Urinary bladder (tissue), 3 donors: ENCODE measurements at regions not wholly inside any gene's neighbourhood (a gene's known extent, or its start where the extent isn't known, plus 50 kb on each side); places are given as distances from the start of the nearest gene placed in this dataset.

Experiments used
- DNase-seq: peaks from one replicate; pipeline ENCODE4 v3.0.0-alpha.2; 2015; ENCODE audit errors: extremely low spot score
- H3K27ac ChIP-seq: one replicate; pipeline ENCODE4 v1.5.1; 2013; ENCODE audit warnings: low read depth, mild to moderate bottlenecking, moderate library complexity
- H3K36me3 ChIP-seq: one replicate; pipeline ENCODE4 v1.6.1; 2013; ENCODE audit warnings: mild to moderate bottlenecking, moderate library complexity; ENCODE audit not compliant: insufficient read depth
- H3K4me1 ChIP-seq: one replicate; pipeline ENCODE4 v1.6.1; 2013; ENCODE audit warnings: mild to moderate bottlenecking, moderate library complexity; ENCODE audit not compliant: insufficient read depth
- H3K4me3 ChIP-seq: one replicate; pipeline ENCODE4 v1.5.1; 2013; ENCODE audit warnings: low read depth, low read length
- WGBS: extraction: QIAGEN DNeasy Blood & Tissue Kit; methylation state at CpG from one replicate; pipeline ENCODE4 v1.1.7; 2013; 5-methylcytosine and 5-hydroxymethylcytosine counted together
- donor health status: healthy with polysubstance abuse.
- donor health status: healthy.

DNA sequence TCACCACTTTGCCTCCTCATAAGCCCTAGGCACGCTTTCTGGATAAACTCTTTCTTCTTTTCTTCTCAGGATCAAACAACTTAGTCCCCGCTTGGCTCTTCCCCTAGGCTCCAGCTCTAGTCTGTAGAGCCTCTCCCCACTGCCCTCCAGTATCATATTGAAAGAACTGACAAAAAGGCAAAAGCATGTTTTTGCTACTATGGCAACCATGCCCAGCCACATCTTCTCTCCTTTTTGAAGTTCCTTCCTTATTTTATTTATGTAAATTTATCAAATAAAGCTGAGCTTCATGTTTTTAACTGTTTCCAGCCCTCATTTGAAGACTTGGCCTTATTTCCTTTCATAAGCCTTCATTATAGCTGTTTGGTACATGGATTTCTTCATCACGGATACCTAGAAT lies 86.0 kb upstream of the LIMCH1 start:
- Histone ChIP-seq H3K36me3 (no peaks in the 10 kb centered on the region), H3K27ac (no peak overlapping the region), H3K4me3 (no peak overlapping the region), H3K4me1 (no peaks in the 10 kb centered on the region)
- no peak for DNase-seq
- WGBS = 82% methylated on average over 3 of the region's 3 CpGs

GRCh38 chr4:41452484-41453225 lies 85.3 kb upstream of the LIMCH1 start:
- WGBS = 93% methylated on average over 6 of the region's 6 CpGs
- no peak overlapping the region for H3K27ac ChIP-seq
- DNase-seq = no peak
- no peaks in the 10 kb centered on the region for H3K4me1 ChIP-seq
- no peaks in the 10 kb centered on the region for H3K36me3 ChIP-seq
- no peak overlapping the region for H3K4me3 ChIP-seq

DNA sequence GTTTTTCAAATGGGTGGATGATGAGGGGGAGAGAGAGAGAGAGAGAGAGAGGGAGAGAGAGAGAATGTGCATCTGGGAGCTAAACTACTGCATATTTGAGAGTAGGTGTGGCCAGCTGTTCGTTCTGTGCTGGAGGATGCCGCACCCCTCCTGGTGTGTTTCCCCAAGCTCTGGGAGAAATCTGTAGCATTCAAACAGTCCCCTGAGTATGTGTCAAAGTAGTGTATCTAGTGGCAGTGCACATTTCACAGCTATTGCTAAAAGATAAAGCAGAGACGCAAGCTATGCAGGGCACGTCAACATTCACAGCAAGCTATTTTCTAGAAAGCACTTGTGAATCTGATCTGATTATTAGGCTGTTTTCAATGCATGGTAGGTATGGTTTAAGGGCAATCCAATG lies 83.5 kb upstream of the LIMCH1 start:
- Histone ChIP-seq H3K36me3 (no peaks in the 10 kb centered on the region), H3K4me1 (no peaks in the 10 kb centered on the region), H3K27ac (no peak overlapping the region), H3K4me3 (no peak overlapping the region)
- 37% methylated on average over 4 of the region's 4 CpGs for WGBS
- no peak for DNase-seq

DNA sequence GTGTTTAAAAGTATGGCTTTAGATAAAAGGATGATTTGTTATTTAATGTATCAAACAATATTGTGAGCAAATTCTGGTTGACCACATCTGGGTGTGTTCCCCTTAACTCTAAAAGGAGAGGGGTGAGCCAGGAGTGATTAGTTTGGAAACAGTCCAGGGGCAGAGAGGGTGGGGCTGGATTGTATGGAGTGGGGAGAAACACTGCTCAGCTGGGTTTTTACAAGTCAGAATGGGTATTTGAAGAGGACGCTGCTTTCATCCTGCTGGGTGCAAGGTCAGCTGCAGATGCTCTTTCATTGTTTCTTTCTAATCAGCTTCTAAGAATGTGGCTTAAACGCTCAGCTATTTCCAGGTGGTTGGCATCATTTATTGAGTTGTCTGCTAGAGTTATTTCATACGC lies 82.8 kb upstream of the LIMCH1 start:
- Histone ChIP-seq H3K4me3 (no peak overlapping the region), H3K36me3 (no peaks in the 10 kb centered on the region), H3K4me1 (no peaks in the 10 kb centered on the region), H3K27ac (no peak overlapping the region)
- whole genome bisulfite sequencing = 36% methylated on average over 3 of the region's 3 CpGs
- DNase-seq = no peak

GRCh38 chr4:41456559-41457101 lies 81.3 kb upstream of the LIMCH1 start:
- no peaks in the 10 kb centered on the region for H3K36me3 ChIP-seq
- no peaks in the 10 kb centered on the region for H3K4me1 ChIP-seq
- H3K4me3 ChIP-seq = no peak overlapping the region
- no peak overlapping the region for H3K27ac ChIP-seq
- 77% methylated on average over 4 of the region's 4 CpGs for WGBS
- DNase-seq = no peak

- Histone ChIP-seq H3K27ac (no peak overlapping the region), H3K4me3 (no peak overlapping the region), H3K36me3 (no peaks in the 10 kb centered on the region), H3K4me1 (no peaks in the 10 kb centered on the region)
- no peak for DNase-seq
- WGBS = 98% methylated on average over 2 of the region's 2 CpGs
These were observed 79.3 kb upstream of the LIMCH1 start for GRCh38 chr4:41458689-41459088.

DNA sequence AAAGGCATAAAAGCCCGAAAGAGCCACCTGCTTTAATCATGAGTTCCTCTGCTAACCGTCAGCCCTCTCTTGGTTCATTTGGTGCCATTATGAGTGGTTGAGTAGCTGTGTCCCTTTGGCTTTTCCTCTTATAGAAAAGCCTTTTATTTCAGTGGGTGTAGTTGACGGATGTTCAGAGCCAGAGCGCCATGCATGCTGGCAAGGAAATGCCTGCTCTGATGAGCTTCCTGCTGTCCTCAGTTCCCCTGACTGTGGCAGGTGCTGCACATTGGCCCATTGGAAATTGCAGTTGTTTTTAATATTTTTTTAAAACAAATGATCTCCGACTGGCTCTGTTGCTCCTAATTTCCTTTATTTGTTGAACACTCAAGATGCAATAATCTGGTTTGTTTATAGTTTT lies 77.3 kb upstream of the LIMCH1 start:
- WGBS = 87% methylated on average over 5 of the region's 5 CpGs
- Histone ChIP-seq H3K36me3 (no peaks in the 10 kb centered on the region), H3K27ac (no peak overlapping the region), H3K4me1 (no peaks in the 10 kb centered on the region), H3K4me3 (no peak overlapping the region)
- DNase-seq = no peak

DNA sequence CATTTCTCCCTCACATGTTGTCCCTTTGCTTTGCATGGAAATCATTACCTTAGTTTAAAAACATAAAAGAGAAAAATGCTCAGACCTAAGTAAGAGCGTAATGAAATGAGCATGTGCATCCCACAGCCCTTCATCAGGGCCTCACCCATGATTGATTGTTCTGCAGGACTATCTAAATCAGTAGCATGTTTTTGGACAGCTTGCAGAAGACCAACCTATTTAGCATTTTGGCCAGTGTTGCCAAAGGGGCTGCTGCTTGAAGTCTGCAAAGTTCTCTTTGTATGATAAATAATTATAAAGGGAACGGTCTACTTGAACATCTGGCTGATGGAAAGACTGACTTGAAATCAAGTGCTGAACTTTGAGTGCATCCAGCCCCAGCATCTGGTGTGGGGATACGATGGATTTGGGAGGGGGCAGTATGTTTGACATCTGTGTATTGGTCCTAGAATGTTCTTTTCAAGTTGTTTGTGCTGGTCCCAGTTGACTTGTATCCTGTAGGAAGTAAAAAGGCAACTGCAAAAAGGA lies 76.1 kb upstream of the LIMCH1 start:
- WGBS = 71% methylated on average over 3 of the region's 3 CpGs
- no peak overlapping the region for H3K4me3 ChIP-seq
- no peaks in the 10 kb centered on the region for H3K36me3 ChIP-seq
- no peak for DNase-seq
- H3K4me1 ChIP-seq = no peaks in the 10 kb centered on the region
- H3K27ac ChIP-seq = no peak overlapping the region

GRCh38 chr4:41465146-41465761 lies 72.7 kb upstream of the LIMCH1 start:
- Histone ChIP-seq H3K4me1 (no peaks in the 10 kb centered on the region), H3K27ac (no peak overlapping the region), H3K4me3 (no peak overlapping the region), H3K36me3 (no peaks in the 10 kb centered on the region)
- WGBS = 97% methylated on average over 5 of the region's 5 CpGs
- no peak for DNase-seq

DNA sequence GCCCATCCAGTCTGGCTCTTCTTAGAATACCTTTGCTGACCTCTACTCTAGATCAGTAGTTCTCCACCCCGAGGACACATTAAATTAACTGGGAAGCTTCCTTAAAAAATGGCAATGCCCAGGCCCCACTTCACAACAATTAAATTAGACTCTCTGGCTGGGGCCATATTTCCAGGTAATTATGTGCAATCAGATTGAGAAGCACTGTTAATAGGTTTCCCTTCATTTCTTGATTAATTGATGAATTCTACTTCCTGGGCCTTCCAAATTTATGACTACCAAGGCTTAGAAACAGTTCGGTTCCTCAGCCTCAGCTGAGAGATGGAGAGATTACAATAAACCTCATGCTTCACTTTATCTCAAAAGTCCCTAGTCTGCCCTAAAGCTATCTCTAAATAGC lies 71.7 kb upstream of the LIMCH1 start:
- WGBS = 84% methylated on average over 2 of the region's 2 CpGs
- no peaks in the 10 kb centered on the region for H3K4me1 ChIP-seq
- H3K36me3 ChIP-seq = no peaks in the 10 kb centered on the region
- DNase-seq = no peak
- H3K4me3 ChIP-seq = no peak overlapping the region
- H3K27ac ChIP-seq = no peak overlapping the region

DNA sequence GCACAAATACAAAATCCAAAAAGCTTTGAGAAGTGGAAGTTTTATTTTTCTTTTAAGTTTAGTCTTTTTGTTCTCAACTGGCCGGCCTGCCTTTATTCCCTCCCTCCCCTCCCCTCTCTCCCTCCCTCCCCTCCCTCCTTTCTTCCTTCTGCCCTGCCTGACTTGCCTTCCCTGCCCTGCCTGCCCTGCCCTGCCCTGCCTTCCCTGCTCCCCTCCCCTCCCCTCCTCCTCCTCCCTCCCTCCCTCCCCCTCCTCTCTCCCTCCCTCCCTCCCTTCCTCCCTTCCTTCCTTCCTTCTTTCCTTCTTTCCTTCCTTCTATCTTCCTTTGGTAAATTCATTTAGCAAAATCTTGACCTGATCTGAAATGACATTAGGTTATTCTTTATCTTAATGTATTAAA lies 69.8 kb upstream of the LIMCH1 start:
- Histone ChIP-seq H3K4me1 (no peaks in the 10 kb centered on the region), H3K4me3 (no peak overlapping the region), H3K36me3 (no peaks in the 10 kb centered on the region), H3K27ac (no peak overlapping the region)
- WGBS = 81% methylated on average over 1 of the region's 1 CpG
- DNase-seq = no peak

DNA sequence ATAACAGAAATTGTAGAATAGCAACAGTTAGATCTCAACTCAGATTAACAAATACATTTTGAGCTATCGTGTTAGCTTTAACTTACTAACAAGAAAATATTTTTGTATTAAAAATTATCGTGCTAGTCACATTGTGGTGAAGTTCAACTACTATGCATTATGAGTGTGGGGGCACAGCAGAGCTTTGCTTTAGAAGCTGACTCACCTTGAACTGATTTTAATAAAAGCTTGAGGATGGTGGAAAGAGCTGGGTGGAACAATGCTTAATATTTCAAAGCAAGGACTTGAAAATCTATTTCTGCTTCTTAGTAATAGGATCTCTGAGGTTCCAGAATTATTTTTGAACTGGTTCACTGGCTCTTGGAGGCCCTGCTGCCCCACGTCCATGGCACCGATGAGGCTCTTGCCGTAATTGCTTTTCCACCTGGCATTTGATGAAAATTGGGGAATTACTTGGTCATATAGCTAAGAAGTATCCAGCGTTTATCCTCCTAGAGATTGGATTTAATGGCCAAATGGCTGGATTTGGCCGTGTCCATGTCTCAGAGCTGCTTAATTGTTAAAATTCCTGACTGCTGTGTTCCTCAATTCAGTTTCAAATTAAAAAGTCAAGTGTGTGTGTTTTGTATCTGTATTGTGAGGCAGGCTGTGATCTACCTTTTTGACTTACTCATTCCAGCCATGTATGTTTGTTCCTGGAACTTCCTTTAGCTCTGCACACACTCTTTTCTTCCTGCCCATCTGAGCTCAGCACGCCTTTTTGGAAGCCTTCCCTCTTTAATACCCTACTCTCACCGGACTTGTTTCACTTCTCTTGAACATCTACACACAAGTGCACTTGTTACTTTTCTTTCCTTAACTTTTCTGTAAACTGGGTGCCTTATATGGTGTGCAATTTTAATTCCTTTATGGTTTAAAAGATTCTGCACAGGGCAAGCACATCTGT lies 66.6 kb upstream of the LIMCH1 start:
- Histone ChIP-seq H3K36me3 (no peaks in the 10 kb centered on the region), H3K4me1 (no peaks in the 10 kb centered on the region), H3K27ac (no peak overlapping the region), H3K4me3 (no peak overlapping the region)
- 85% methylated on average over 9 of the region's 9 CpGs for WGBS
- DNase-seq = no peak

DNA sequence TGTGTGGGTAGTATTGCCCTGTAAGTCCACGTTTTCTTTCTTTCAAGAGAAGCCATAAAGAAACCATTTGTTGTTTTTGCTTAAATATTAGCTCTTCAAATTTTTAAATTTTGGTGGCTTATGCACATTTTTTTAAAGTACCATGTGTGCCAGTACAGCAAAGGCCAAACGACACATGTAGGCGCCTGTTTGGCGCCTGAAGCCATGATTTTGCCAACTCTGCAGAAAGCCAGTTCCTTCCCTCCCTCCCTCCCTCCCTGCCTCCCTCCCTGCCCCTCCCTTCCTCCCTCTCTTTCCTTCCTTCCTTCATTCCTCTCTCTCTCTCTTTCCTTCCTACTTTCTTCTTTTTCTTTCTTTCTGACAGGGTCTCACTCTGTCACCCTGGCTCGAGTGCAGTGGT lies 65.9 kb upstream of the LIMCH1 start:
- no peak overlapping the region for H3K27ac ChIP-seq
- H3K4me3 ChIP-seq = no peak overlapping the region
- H3K36me3 ChIP-seq = no peaks in the 10 kb centered on the region
- DNase-seq = no peak
- WGBS = 88% methylated on average over 5 of the region's 5 CpGs
- no peaks in the 10 kb centered on the region for H3K4me1 ChIP-seq
